ENCODE measurements at regions not wholly inside any gene's neighbourhood (a gene's known extent, or its start where the extent isn't known, plus 50 kb on each side); places are given as distances from the start of the nearest gene placed in this dataset.
"Not testable (repeated sequence)": the region's sequence is repeated elsewhere in the genome, so short reads cannot be mapped to it uniquely, and the experiment has no call there.

GRCh38 chr14:25546826-25547225 lies 496.9 kb upstream of the STXBP6 start:
- no peak for DNase-seq

- peak; percentile 9 for DNase-seq
Observed at GRCh38 chr14:25537846-25538455, 488.0 kb upstream of the STXBP6 start.

- no peak for DNase-seq
Observed at GRCh38 chr14:25526290-25526689, 476.3 kb upstream of the STXBP6 start.

GRCh38 chr14:25522926-25523325 lies 473.0 kb upstream of the STXBP6 start:
- no peak for DNase-seq

- DNase-seq: no peak
Observed at GRCh38 chr14:25522116-25522515, 472.2 kb upstream of the STXBP6 start.

GRCh38 chr14:25521616-25522015 lies 471.7 kb upstream of the STXBP6 start:
- no peak for DNase-seq

- DNase-seq: no peak
Observed at GRCh38 chr14:25520821-25521220, 470.9 kb upstream of the STXBP6 start.

GRCh38 chr14:25518364-25518763 lies 468.4 kb upstream of the STXBP6 start:
- no peak for DNase-seq

- DNase-seq: no peak
Observed at GRCh38 chr14:25516838-25517237, 466.9 kb upstream of the STXBP6 start.

GRCh38 chr14:25508845-25509244 lies 458.9 kb upstream of the STXBP6 start:
- DNase-seq: no peak

GRCh38 chr14:25501749-25502148 lies 451.8 kb upstream of the STXBP6 start:
- DNase-seq: no peak

GRCh38 chr14:25488961-25489360 lies 439.0 kb upstream of the STXBP6 start:
- DNase-seq: no peak

GRCh38 chr14:25485381-25485780 lies 435.4 kb upstream of the STXBP6 start:
- no peak for DNase-seq

GRCh38 chr14:25484906-25485305 lies 435.0 kb upstream of the STXBP6 start:
- no peak for DNase-seq

- no peak for DNase-seq
Observed at GRCh38 chr14:25484235-25484634, 434.3 kb upstream of the STXBP6 start.

GRCh38 chr14:25477316-25478098 lies 427.6 kb upstream of the STXBP6 start:
- no peak for DNase-seq

- no peak for DNase-seq
Observed at GRCh38 chr14:25472700-25473099, 422.8 kb upstream of the STXBP6 start.

GRCh38 chr14:25464772-25465171 lies 414.8 kb upstream of the STXBP6 start:
- no peak for DNase-seq

GRCh38 chr14:25464078-25464477 lies 414.1 kb upstream of the STXBP6 start:
- no peak for DNase-seq

GRCh38 chr14:25463480-25463879 lies 413.5 kb upstream of the STXBP6 start:
- no peak for DNase-seq

- DNase-seq: no peak
Observed at GRCh38 chr14:25461780-25462179, 411.8 kb upstream of the STXBP6 start.

- DNase-seq: no peak
Observed at GRCh38 chr14:25444381-25444780, 394.4 kb upstream of the STXBP6 start.

GRCh38 chr14:25440382-25440781 lies 390.4 kb upstream of the STXBP6 start:
- DNase-seq: not testable (repeated sequence)

GRCh38 chr14:25436906-25437305 lies 387.0 kb upstream of the STXBP6 start:
- DNase-seq: no peak
